ENCODE measurements at regions not wholly inside any gene's neighbourhood (a gene's known extent, or its start where the extent isn't known, plus 50 kb on each side); places are given as distances from the start of the nearest gene placed in this dataset.

DNA sequence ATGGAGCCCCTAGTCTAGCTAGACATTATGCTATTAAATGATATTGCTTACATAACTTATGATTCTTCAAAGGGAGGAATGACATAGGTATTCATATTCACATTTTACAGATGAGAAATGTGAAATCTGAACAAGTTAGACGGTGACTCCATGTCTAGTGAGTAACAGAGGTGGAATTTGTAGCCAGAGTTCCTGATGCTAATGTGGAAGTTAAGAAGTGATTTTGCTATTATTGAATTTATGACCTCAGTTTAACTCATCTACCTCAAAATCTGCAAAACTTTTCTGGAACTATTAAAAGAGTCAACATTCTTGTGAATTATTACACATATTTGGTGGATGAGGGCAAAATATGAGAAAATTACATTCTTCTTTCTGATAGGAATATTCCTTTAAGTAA is 347.6 kb upstream of the MMS22L start:
- no peak for DNase-seq
- no TSS peak for BruUV-seq (replicated peaks)
- TF ChIP-seq, protein P1, sequence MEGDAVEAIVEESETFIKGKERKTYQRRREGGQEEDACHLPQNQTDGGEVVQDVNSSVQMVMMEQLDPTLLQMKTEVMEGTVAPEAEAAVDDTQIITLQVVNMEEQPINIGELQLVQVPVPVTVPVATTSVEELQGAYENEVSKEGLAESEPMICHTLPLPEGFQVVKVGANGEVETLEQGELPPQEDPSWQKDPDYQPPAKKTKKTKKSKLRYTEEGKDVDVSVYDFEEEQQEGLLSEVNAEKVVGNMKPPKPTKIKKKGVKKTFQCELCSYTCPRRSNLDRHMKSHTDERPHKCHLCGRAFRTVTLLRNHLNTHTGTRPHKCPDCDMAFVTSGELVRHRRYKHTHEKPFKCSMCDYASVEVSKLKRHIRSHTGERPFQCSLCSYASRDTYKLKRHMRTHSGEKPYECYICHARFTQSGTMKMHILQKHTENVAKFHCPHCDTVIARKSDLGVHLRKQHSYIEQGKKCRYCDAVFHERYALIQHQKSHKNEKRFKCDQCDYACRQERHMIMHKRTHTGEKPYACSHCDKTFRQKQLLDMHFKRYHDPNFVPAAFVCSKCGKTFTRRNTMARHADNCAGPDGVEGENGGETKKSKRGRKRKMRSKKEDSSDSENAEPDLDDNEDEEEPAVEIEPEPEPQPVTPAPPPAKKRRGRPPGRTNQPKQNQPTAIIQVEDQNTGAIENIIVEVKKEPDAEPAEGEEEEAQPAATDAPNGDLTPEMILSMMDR (IDR thresholded peaks at IDR 0.05; ENCODE audit: unreplicated experiment), result no peak
- peaks cover 9% of the 10 kb centered on the region for H3K4me1 Mint-ChIP-seq (ENCODE audit: low read depth, unreplicated experiment)
- no peaks in the 10 kb centered on the region for H3K36me3 Mint-ChIP-seq (ENCODE audit: insufficient read depth, unreplicated experiment)
- intact Hi-C loops (cut with micrococcal nuclease; ENCODE audit: unreplicated experiment), result no loop called here
- H3K27me3 Mint-ChIP-seq (ENCODE audit: unreplicated experiment), result no peaks in the 10 kb centered on the region
- H3K27ac Mint-ChIP-seq (ENCODE audit: unreplicated experiment), result no peak overlapping the region
- CTCF ChIA-PET, result no interaction called here
- H3K4me3 Mint-ChIP-seq (ENCODE audit: low read depth, unreplicated experiment), result no peak overlapping the region
- H3K9me3 Mint-ChIP-seq (ENCODE audit: low read depth, unreplicated experiment), result no peaks in the 10 kb centered on the region

DNA sequence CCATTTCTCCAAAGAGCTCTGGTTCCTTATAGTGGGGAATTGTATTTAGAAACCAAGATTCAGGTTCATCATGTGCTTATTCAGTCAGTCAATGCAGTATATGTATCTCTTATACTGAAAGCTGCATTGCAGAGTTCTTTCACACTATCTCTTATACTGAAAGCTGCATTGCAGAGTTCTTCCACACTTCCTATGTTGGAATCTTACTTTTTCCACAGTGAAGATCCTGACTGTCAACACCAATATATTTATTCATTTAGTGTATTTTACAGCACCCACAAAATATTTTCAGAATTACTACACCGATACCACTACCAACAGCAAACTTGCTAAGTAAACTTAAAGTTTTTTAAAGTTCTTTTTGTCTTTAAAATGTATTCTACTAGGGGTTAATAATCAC is 349.3 kb upstream of the MMS22L start:
- H3K27me3 Mint-ChIP-seq (ENCODE audit: unreplicated experiment), result no peaks in the 10 kb centered on the region
- BruUV-seq (replicated peaks), result no TSS peak

DNA sequence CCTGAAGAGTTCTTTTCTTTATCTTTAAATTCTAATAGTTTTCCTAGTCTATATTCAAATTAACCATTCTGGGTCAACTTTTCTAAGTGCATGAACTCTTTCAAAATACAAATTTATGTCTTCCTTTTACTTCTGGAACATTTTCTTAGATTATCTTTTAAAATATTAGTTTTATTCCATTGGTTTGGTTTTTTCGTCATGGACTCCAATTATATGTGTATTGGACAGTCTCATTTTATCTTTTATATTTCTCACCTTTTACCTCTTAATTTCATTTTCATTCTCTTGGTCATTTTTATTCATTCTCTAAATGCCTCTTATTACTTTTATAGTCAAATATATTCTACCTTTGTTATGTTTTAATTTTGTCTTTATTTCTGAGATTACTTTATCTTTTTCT is 356.7 kb upstream of the MMS22L start:
- Mint-ChIP-seq H3K36me3 (ENCODE audit: insufficient read depth, unreplicated experiment) (no peaks in the 10 kb centered on the region), H3K27me3 (ENCODE audit: unreplicated experiment) (no peaks in the 10 kb centered on the region), H3K4me3 (ENCODE audit: low read depth, unreplicated experiment) (no peak overlapping the region), H3K4me1 (ENCODE audit: low read depth, unreplicated experiment) (no peaks in the 10 kb centered on the region), H3K9me3 (ENCODE audit: low read depth, unreplicated experiment) (peaks cover 6% of the 10 kb centered on the region), H3K27ac (ENCODE audit: unreplicated experiment) (no peak overlapping the region)
- CTCF ChIA-PET, result no interaction called here
- BruUV-seq (replicated peaks), result no TSS peak
- intact Hi-C loops (cut with micrococcal nuclease; ENCODE audit: unreplicated experiment), result no loop called here
- TF ChIP-seq, protein P1 (IDR thresholded peaks at IDR 0.05; ENCODE audit: unreplicated experiment), result no peak
- DNase-seq, result no peak

More for the DNA sequence above, 349.3 kb upstream of the MMS22L start:
- no peak for DNase-seq
- H3K4me3 Mint-ChIP-seq (ENCODE audit: low read depth, unreplicated experiment), result no peak overlapping the region
- H3K27ac Mint-ChIP-seq (ENCODE audit: unreplicated experiment), result no peak overlapping the region
- peaks cover 2% of the 10 kb centered on the region for H3K9me3 Mint-ChIP-seq (ENCODE audit: low read depth, unreplicated experiment)
- TF ChIP-seq, protein P1 (IDR thresholded peaks at IDR 0.05; ENCODE audit: unreplicated experiment), result no peak
- intact Hi-C loops (cut with micrococcal nuclease; ENCODE audit: unreplicated experiment), result no loop called here
- H3K4me1 Mint-ChIP-seq (ENCODE audit: low read depth, unreplicated experiment), result peaks cover under 1% of the 10 kb centered on the region
- no peaks in the 10 kb centered on the region for H3K36me3 Mint-ChIP-seq (ENCODE audit: insufficient read depth, unreplicated experiment)
- CTCF ChIA-PET, result interaction anchor here (0.6 kb wide), 1 partner anchor 287 kb away, joined by 3 read pairs; no protein-coding TSS in a partner anchor

DNA sequence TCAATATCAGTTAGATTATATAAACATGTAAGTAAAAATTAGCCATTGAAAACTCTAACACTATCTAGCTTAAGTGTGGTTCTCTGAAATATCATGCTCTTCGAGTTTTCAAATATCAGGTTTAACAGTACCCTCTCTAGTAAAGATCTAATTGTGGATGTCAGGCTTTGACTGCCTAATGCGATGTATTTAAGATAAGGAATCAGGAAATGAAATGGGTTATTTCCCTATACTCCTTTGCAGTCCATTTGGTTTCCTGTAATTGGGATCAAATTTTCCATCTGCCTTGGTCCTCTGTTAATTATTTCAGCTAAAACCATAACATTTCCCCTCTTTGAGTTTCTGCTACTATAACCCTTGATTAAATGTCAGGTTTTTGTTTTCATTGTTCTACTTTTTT is 361.3 kb upstream of the MMS22L start:
- no peaks in the 10 kb centered on the region for H3K4me1 Mint-ChIP-seq (ENCODE audit: low read depth, unreplicated experiment)
- TF ChIP-seq, protein P1 (IDR thresholded peaks at IDR 0.05; ENCODE audit: unreplicated experiment), result no peak
- CTCF ChIA-PET, result interaction anchor here (0.6 kb wide), 1 partner anchor 1301 kb away, joined by 3 read pairs; no protein-coding TSS in a partner anchor
- BruUV-seq (replicated peaks), result no TSS peak
- intact Hi-C loops (cut with micrococcal nuclease; ENCODE audit: unreplicated experiment), result no loop called here
- H3K27me3 Mint-ChIP-seq (ENCODE audit: unreplicated experiment), result no peaks in the 10 kb centered on the region
- H3K9me3 Mint-ChIP-seq (ENCODE audit: low read depth, unreplicated experiment), result peaks cover 3% of the 10 kb centered on the region
- no peak for DNase-seq
- no peak overlapping the region for H3K27ac Mint-ChIP-seq (ENCODE audit: unreplicated experiment)
- no peak overlapping the region for H3K4me3 Mint-ChIP-seq (ENCODE audit: low read depth, unreplicated experiment)
- H3K36me3 Mint-ChIP-seq (ENCODE audit: insufficient read depth, unreplicated experiment), result no peaks in the 10 kb centered on the region

Measured in Calu3 (cell line).